ENCODE measurements at regions not wholly inside any gene's neighbourhood (a gene's known extent, or its start where the extent isn't known, plus 50 kb on each side); places are given as distances from the start of the nearest gene placed in this dataset.

- DNase-seq = no peak
- no peaks in the 10 kb centered on the region for H3K4me1 ChIP-seq (replicated peaks; ENCODE audit: insufficient read depth)
- H3K9me3 ChIP-seq (ENCODE audit: insufficient read depth, low read depth) = no peaks in the 10 kb centered on the region
- no peaks in the 10 kb centered on the region for H4K20me1 ChIP-seq (ENCODE audit: insufficient read depth)
- no peaks in the 10 kb centered on the region for H3F3A ChIP-seq (ENCODE audit: insufficient read depth, low read depth)
- intact Hi-C loops (cut with micrococcal nuclease; ENCODE audit: unreplicated experiment) = no loop called here
- no peaks in the 10 kb centered on the region for H3K9me2 ChIP-seq (ENCODE audit: insufficient read depth)
- no peak overlapping the region for H2AFZ ChIP-seq
- H3K27ac ChIP-seq = no peak overlapping the region
- no peaks in the 10 kb centered on the region for H3K79me2 ChIP-seq (ENCODE audit: low read depth)
- POLR2A ChIA-PET (ENCODE audit: unreplicated experiment) = no interaction called here
- CTCF ChIA-PET = no interaction called here
- H3K27me3 ChIP-seq (ENCODE audit: insufficient read depth, low read depth) = no peaks in the 10 kb centered on the region
- no peak for TF ChIP-seq EZH2 (IDR thresholded peaks at IDR 0.05; ENCODE audit: low read depth)
- TF ChIP-seq, protein P1, sequence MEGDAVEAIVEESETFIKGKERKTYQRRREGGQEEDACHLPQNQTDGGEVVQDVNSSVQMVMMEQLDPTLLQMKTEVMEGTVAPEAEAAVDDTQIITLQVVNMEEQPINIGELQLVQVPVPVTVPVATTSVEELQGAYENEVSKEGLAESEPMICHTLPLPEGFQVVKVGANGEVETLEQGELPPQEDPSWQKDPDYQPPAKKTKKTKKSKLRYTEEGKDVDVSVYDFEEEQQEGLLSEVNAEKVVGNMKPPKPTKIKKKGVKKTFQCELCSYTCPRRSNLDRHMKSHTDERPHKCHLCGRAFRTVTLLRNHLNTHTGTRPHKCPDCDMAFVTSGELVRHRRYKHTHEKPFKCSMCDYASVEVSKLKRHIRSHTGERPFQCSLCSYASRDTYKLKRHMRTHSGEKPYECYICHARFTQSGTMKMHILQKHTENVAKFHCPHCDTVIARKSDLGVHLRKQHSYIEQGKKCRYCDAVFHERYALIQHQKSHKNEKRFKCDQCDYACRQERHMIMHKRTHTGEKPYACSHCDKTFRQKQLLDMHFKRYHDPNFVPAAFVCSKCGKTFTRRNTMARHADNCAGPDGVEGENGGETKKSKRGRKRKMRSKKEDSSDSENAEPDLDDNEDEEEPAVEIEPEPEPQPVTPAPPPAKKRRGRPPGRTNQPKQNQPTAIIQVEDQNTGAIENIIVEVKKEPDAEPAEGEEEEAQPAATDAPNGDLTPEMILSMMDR (conservative IDR thresholded peaks at IDR 0.05) = no peak
- H3K4me3 ChIP-seq = no peak overlapping the region
- BruUV-seq (replicated peaks) = no TSS peak
- H3K4me2 ChIP-seq = no peak overlapping the region
- H3K36me3 ChIP-seq (ENCODE audit: low read depth) = no peaks in the 10 kb centered on the region
Measured at GRCh38 chr1:218069180-218069579, 215.9 kb upstream of the RRP15 start.

GRCh38 chr1:218073062-218073461 lies 212.0 kb upstream of the RRP15 start:
- Histone ChIP-seq H3K4me2 (no peak overlapping the region), H3K4me1 (replicated peaks; ENCODE audit: insufficient read depth) (no peaks in the 10 kb centered on the region), H3K36me3 (ENCODE audit: low read depth) (no peaks in the 10 kb centered on the region), H3K9me2 (ENCODE audit: insufficient read depth) (no peaks in the 10 kb centered on the region), H4K20me1 (ENCODE audit: insufficient read depth) (no peaks in the 10 kb centered on the region), H3F3A (ENCODE audit: insufficient read depth, low read depth) (no peaks in the 10 kb centered on the region), H3K27me3 (ENCODE audit: insufficient read depth, low read depth) (no peaks in the 10 kb centered on the region), H3K79me2 (ENCODE audit: low read depth) (no peaks in the 10 kb centered on the region), H3K27ac (no peak overlapping the region), H3K4me3 (no peak overlapping the region), H2AFZ (no peak overlapping the region), H3K9me3 (ENCODE audit: insufficient read depth, low read depth) (no peaks in the 10 kb centered on the region)
- intact Hi-C loops (cut with micrococcal nuclease; ENCODE audit: unreplicated experiment) = no loop called here
- BruUV-seq (replicated peaks) = no TSS peak
- TF ChIP-seq, protein P1 (conservative IDR thresholded peaks at IDR 0.05) = no peak
- no peak for TF ChIP-seq EZH2 (IDR thresholded peaks at IDR 0.05; ENCODE audit: low read depth)
- ChIA-PET POLR2A (ENCODE audit: unreplicated experiment) (no interaction called here), CTCF (no interaction called here)
- DNase-seq = no peak

GRCh38 chr1:218078916-218079315 lies 206.2 kb upstream of the RRP15 start:
- ChIA-PET POLR2A (ENCODE audit: unreplicated experiment) (no interaction called here), CTCF (no interaction called here)
- Histone ChIP-seq H3K27me3 (ENCODE audit: insufficient read depth, low read depth) (no peaks in the 10 kb centered on the region), H3K9me3 (ENCODE audit: insufficient read depth, low read depth) (no peaks in the 10 kb centered on the region), H3K36me3 (ENCODE audit: low read depth) (no peaks in the 10 kb centered on the region), H3K9me2 (ENCODE audit: insufficient read depth) (no peaks in the 10 kb centered on the region), H3F3A (ENCODE audit: insufficient read depth, low read depth) (no peaks in the 10 kb centered on the region), H3K4me1 (replicated peaks; ENCODE audit: insufficient read depth) (no peaks in the 10 kb centered on the region), H3K4me3 (no peak overlapping the region), H3K79me2 (ENCODE audit: low read depth) (no peaks in the 10 kb centered on the region), H3K4me2 (no peak overlapping the region), H2AFZ (no peak overlapping the region), H4K20me1 (ENCODE audit: insufficient read depth) (no peaks in the 10 kb centered on the region; the same call in 1 of the 2 replicates), H3K27ac (no peak overlapping the region)
- TF ChIP-seq, protein P1 (conservative IDR thresholded peaks at IDR 0.05) = no peak
- TF ChIP-seq EZH2 (IDR thresholded peaks at IDR 0.05; ENCODE audit: low read depth) = no peak
- intact Hi-C loops (cut with micrococcal nuclease; ENCODE audit: unreplicated experiment) = no loop called here
- BruUV-seq (replicated peaks) = no TSS peak
- no peak for DNase-seq

Data from PC-9 (cell line).